DOHH2 (cell line): ENCODE measurements at regions not wholly inside any gene's neighbourhood (a gene's known extent, or its start where the extent isn't known, plus 50 kb on each side); places are given as distances from the start of the nearest gene placed in this dataset.

ENCODE experiments used
- EZH2phosphoT487 ChIP-seq: fragments of 200-600 bp; sonication (generic); IDR thresholded peaks from 2 replicates; pipeline ENCODE4 v1.6.1; 2017; ENCODE audit warnings: borderline replicate concordance, mild to moderate bottlenecking, antibody characterized with exemption, low read length, moderate library complexity, mixed read lengths
- TF ChIP-seq, protein P1 (sequence below): fragments of 200-600 bp; sonication (generic); IDR thresholded peaks from one replicate; pipeline ENCODE4 v1.5.1; 2014; ENCODE audit warnings: antibody characterized with exemption, mild to moderate bottlenecking, low read depth, low read length; ENCODE audit not compliant: poor library complexity, severe bottlenecking

DNA sequence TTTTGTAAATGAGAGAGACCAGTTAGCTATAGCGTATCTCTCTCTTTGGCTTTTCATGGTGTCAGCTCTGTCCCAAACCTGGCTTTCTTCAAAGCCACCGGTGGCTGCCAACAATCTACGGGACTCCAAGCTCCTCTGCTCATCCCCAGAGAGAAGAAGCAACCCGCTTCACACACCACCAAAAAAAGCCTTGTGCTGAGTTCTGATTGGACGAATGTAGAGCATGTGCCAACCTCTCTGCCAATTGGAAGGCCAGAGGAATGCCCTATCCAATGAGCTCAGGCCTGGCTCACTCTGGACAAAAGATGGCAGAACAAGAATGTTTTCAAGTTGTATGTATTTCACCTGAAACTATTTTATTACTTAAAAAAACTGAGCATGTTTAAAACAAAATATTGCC is 202.4 kb downstream of the C16orf95 start:
- TF ChIP-seq, protein P1, sequence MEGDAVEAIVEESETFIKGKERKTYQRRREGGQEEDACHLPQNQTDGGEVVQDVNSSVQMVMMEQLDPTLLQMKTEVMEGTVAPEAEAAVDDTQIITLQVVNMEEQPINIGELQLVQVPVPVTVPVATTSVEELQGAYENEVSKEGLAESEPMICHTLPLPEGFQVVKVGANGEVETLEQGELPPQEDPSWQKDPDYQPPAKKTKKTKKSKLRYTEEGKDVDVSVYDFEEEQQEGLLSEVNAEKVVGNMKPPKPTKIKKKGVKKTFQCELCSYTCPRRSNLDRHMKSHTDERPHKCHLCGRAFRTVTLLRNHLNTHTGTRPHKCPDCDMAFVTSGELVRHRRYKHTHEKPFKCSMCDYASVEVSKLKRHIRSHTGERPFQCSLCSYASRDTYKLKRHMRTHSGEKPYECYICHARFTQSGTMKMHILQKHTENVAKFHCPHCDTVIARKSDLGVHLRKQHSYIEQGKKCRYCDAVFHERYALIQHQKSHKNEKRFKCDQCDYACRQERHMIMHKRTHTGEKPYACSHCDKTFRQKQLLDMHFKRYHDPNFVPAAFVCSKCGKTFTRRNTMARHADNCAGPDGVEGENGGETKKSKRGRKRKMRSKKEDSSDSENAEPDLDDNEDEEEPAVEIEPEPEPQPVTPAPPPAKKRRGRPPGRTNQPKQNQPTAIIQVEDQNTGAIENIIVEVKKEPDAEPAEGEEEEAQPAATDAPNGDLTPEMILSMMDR, result no peak
- TF ChIP-seq EZH2phosphoT487, result no peak
